GM21360 (cell line): ENCODE measurements at regions not wholly inside any gene's neighbourhood (a gene's known extent, or its start where the extent isn't known, plus 50 kb on each side); places are given as distances from the start of the nearest gene placed in this dataset.
"Not testable (repeated sequence)": the region's sequence is repeated elsewhere in the genome, so short reads cannot be mapped to it uniquely, and the experiment has no call there.

Experiments used
- ATAC-seq: cut with Tn5 transposase; IDR thresholded peaks from one replicate; pipeline ENCODE4 v1.9.1; 2021; ENCODE audit warnings: mild to moderate bottlenecking, moderate library complexity; ENCODE audit not compliant: unreplicated experiment

DNA sequence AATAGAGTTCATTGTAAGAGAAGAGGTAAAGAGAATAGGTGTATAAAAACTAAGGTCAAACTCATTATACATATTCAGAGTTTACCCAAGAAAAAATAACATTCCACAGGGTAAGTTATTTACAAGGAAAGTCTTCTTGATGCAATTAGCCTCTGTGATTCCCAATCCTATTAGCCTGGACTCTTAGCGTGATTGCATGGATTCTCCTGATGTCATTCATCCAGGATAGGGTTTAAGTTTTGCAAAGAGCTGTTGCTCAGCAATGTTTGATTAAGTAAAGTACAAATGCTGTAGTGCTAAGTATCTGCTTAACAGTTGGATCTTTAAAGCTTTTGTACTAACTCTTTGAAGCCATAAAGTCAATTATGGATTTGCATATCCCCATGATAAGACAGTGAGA is 767.8 kb upstream of the LUZP2 start:
- ATAC-seq, result no peak

DNA sequence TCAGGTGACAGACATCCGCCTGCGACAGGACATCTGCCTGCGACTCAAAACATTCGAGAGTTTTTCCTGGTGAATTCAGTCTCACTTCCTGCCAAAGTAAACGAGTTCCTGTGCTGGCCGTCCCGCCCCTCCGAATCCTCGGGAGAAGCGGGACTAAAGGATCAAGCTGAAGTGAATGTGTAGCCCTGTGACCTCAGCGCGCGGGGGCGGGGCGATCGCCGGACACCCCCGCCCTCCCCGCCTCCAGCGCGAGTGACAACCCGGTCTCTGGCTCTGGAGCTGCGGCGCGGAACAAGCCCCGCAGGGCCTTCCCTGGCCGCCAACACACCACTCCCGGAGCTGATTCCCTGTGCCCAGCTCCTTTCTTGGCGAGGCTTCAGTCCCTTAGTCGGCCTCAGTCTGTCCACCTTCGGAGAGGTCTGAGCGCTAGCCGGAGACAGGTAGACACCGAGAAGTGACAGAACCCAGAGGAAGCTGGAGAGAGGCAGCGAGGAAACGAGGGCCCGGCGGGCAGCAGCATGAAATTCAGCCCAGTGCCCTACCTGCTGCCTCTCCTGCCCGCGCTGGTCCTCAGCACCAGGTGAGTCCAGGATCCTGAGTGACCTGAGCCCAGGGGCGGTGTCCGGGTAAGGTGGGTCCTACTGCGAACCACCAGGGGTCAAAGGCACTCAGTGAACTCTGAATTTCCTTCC is 766.4 kb upstream of the LUZP2 start:
- no peak for ATAC-seq

DNA sequence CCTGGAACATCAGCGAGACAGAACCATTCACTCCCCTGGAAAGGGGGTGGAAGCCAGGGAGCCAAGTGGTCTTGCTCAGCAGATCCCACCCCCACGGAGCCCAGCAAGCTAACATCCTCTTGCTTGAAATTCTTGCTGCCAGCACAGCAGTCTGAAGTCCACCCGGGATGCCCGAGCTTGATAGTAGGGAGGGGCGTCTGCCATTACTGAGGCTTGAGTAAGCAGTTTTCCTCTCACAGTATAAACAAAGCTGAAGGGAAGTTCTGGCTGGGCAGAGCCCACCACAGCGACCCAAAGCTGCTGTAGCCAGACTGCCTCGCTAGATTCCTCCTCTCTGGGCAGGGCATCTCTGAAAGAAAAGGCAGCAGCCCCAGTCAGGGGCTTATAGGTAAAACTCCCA is 764.8 kb upstream of the LUZP2 start:
- no peak for ATAC-seq

GRCh38 chr11:23746896-23747295 is 750.0 kb upstream of the LUZP2 start:
- no peak for ATAC-seq

- no peak for ATAC-seq
These were observed 747.0 kb upstream of the LUZP2 start for GRCh38 chr11:23749762-23750430.

- no peak for ATAC-seq
These were observed 745.6 kb upstream of the LUZP2 start for GRCh38 chr11:23751280-23751679.

- no peak for ATAC-seq
These were observed 741.8 kb upstream of the LUZP2 start for GRCh38 chr11:23755076-23755475.

DNA sequence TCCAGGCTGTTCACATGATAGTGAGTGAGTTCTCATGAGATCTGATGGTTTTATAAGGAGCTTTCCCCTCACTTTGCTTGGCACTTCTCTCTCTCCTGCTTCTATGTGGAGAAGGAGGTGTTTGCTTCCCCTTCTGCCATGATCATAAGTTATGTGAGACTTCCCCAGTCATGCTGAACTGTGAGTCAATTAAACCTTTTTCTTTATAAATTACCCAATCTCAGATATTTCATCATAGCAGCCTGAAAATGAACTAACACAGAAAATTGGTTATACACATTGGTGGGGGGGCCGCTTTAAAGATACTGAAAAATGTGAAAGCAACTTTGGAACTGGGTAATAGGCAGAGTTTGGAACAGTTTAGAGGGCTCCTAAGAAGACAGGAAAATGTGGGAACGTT is 741.1 kb upstream of the LUZP2 start:
- no peak for ATAC-seq

GRCh38 chr11:23759489-23759888 is 737.4 kb upstream of the LUZP2 start:
- no peak for ATAC-seq

- ATAC-seq, result no peak
These were observed 732.6 kb upstream of the LUZP2 start for GRCh38 chr11:23764286-23764685.

DNA sequence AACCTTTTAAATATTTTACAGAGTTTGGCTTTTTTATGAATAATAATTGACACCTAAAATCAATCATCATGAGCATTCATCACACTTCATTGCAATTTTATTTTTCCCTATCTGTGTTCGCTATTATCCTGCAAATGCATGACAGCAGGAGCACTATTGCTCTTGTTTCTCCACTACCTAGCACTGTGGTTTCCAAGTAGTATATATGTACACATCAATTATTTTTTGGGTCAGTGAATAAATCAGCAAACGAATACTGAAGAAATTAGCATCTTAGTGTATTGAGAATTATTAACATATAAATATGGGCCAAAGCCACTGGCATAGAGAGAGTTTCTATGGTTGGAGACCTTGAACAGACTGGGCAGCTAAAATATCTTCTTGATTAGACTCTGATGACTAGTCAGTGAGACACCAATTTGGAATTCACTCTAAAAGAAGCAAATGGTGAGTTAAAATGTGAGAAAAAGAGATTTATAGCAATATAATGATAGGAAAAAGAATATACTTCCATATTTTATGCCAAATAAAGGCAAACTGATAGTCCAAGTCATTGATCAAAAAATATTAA is 731.1 kb upstream of the LUZP2 start:
- ATAC-seq, result no peak

DNA sequence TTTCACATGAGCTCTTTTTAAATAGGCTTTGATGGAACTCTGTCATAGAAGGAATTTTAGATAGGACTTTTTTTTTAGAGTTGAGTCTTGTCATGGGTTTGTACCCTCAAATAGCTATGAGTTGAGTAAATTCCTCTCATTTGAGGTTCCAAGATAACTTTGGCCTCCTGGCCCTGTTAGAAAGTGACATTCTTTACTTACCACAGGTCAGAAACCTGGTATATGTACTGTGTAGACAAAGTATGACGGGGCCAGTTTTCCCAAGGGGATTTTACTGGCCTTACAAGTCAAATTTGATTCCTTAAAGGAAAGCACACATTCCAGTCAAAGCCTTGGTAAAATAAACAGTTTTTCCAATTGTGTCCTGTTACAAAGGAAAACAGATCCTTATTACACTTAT is 729.3 kb upstream of the LUZP2 start:
- no peak for ATAC-seq

GRCh38 chr11:23769214-23769613 is 727.6 kb upstream of the LUZP2 start:
- ATAC-seq, result no peak

DNA sequence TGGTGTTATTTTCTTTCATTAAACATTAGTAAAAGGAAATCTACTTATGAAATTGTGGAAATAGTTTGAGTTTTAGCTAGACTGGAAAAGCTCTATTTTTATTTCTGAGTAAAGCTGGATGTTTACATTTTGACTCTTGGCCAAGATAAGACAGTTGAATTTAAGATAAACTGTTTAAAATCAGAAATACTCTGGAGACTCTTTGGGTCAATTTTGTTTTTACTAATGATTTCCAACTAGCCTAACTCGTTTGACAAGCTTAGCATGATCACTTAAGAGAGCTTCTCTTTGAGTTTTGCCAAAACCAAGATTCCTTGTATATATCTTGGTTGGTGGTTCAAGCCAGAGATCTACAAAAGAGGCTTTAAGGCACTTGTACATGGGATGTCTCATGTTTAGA is 724.8 kb upstream of the LUZP2 start:
- no peak for ATAC-seq

- ATAC-seq, result no peak
These were observed 717.9 kb upstream of the LUZP2 start for GRCh38 chr11:23778971-23779370.

DNA sequence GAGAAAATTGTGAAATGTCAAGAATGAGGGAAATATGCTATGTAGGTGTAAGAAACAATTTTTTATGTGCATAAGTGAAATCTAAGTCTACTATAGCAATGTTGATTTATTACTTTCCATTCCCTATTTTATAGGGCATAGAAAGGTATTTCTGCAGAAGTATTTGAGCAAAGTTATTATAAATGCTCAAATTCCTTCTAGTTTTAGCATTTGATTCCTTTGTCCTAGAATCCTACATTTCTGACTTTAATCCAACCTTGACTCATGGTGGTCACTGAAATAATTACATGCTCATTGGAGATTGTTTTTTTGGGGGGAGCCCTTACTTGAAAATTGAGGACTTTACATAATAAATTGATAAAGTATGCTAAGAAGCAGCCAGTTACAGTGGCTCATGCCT is 716.6 kb upstream of the LUZP2 start:
- ATAC-seq, result no peak

GRCh38 chr11:23781803-23782560 is 714.9 kb upstream of the LUZP2 start:
- no peak for ATAC-seq

GRCh38 chr11:23786974-23787373 is 709.9 kb upstream of the LUZP2 start:
- not testable (repeated sequence) for ATAC-seq

DNA sequence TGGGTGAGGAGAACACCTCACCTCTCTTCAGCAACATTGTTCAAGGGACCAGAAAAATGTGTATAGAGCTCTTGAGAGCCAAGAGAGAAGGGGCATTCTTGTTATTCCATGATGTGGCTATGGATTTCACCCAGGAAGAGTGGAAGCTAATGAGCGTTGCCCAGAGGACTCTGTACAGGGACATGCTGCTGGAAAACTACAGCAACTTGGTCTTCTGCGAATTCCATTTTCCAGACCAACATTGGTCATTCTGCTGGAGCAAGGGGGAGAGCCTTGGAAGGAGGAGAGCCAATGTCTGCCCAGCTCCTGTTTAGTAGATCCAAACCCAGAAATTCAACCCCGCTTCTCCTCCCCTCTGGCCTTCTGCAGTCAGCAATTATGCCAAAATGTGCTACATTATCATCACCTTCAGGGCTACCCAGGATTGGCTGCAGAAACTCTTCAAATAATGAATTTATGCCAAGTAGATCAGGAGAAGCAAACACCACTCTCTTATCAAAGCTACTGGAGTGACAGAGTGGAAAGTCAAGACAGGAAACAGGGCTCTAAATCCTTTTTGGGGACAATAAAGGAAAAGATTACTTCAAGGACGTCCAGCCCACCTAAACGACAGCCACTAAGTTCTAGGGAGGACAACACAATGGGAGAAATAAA is 707.5 kb upstream of the LUZP2 start:
- ATAC-seq, result no peak

GRCh38 chr11:23789938-23790371 is 706.9 kb upstream of the LUZP2 start:
- ATAC-seq, result no peak
